Embryonic facial prominence (tissue), 1 donor: ENCODE measurements at regions not wholly inside any gene's neighbourhood (a gene's known extent, or its start where the extent isn't known, plus 50 kb on each side); places are given as distances from the start of the nearest gene placed in this dataset.
A peak's percentile ranks its signal among the peaks of the same experiment; 100 is the strongest.
"Not testable (repeated sequence)": the region's sequence is repeated elsewhere in the genome, so short reads cannot be mapped to it uniquely, and the experiment has no call there.

ENCODE experiments used
- DNase-seq: peaks from one replicate; pipeline ENCODE4 v3.0.0-alpha.2; 2016; ENCODE audit errors: extremely low spot score

GRCh38 chr16:62276637-62277036 lies 240.4 kb upstream of the CDH8 start:
- no peak for DNase-seq

- DNase-seq, result no peak
These were observed 235.8 kb upstream of the CDH8 start for GRCh38 chr16:62272035-62272434.

- DNase-seq, result no peak
These were observed 225.5 kb upstream of the CDH8 start for GRCh38 chr16:62261760-62262159.

- not testable (repeated sequence) for DNase-seq
These were observed 222.7 kb upstream of the CDH8 start for GRCh38 chr16:62258931-62259435.

- no peak for DNase-seq
These were observed 220.2 kb upstream of the CDH8 start for GRCh38 chr16:62256406-62256805.

GRCh38 chr16:62254847-62255246 lies 218.6 kb upstream of the CDH8 start:
- DNase-seq, result no peak

- no peak for DNase-seq
These were observed 218.1 kb upstream of the CDH8 start for GRCh38 chr16:62254372-62254771.

- no peak for DNase-seq
These were observed 217.7 kb upstream of the CDH8 start for GRCh38 chr16:62253966-62254365.

- DNase-seq, result no peak
These were observed 212.8 kb upstream of the CDH8 start for GRCh38 chr16:62249069-62249468.

GRCh38 chr16:62240722-62241121 lies 204.5 kb upstream of the CDH8 start:
- no peak for DNase-seq

GRCh38 chr16:62225675-62226074 lies 189.4 kb upstream of the CDH8 start:
- DNase-seq, result no peak

- no peak for DNase-seq
These were observed 188.5 kb upstream of the CDH8 start for GRCh38 chr16:62224646-62225209.

- DNase-seq, result no peak
These were observed 180.6 kb upstream of the CDH8 start for GRCh38 chr16:62216837-62217236.

- no peak for DNase-seq
These were observed 177.5 kb upstream of the CDH8 start for GRCh38 chr16:62213763-62214162.

- no peak for DNase-seq
These were observed 172.7 kb upstream of the CDH8 start for GRCh38 chr16:62208934-62209333.

- no peak for DNase-seq
These were observed 169.2 kb upstream of the CDH8 start for GRCh38 chr16:62205459-62205858.

GRCh38 chr16:62201911-62202310 lies 165.7 kb upstream of the CDH8 start:
- DNase-seq, result no peak

- DNase-seq, result no peak
These were observed 158.6 kb upstream of the CDH8 start for GRCh38 chr16:62194828-62195227.

GRCh38 chr16:62190426-62190825 lies 154.2 kb upstream of the CDH8 start:
- peak; percentile 12 for DNase-seq

- DNase-seq, result no peak
These were observed 141.3 kb upstream of the CDH8 start for GRCh38 chr16:62177351-62178203.

GRCh38 chr16:62170642-62171041 lies 134.4 kb upstream of the CDH8 start:
- DNase-seq, result no peak

GRCh38 chr16:62167551-62167950 lies 131.3 kb upstream of the CDH8 start:
- DNase-seq, result no peak

- DNase-seq, result no peak
These were observed 121.3 kb upstream of the CDH8 start for GRCh38 chr16:62157544-62157943.
